AG04450 (cell line): ENCODE measurements at regions not wholly inside any gene's neighbourhood (a gene's known extent, or its start where the extent isn't known, plus 50 kb on each side); places are given as distances from the start of the nearest gene placed in this dataset.

Experiments used
- CTCF ChIA-PET: fragments of 300-600, 350-600 bp; formaldehyde crosslinking; extraction: SDS; loops from one replicate; lab custom pipeline; 2022; ENCODE audit warnings: antibody characterized with exemption, inconsistent platforms; lab: Charles Lee
- POLR2A ChIA-PET: fragments of 350-600 bp; formaldehyde crosslinking; extraction: SDS; loops from one replicate; lab custom pipeline; 2021; ENCODE audit warnings: antibody characterized with exemption, inconsistent platforms; lab: Yijun Ruan, JAX
- DNase-seq: peaks from one replicate; pipeline ENCODE4 v3.0.0-alpha.2; 2011; ENCODE audit warnings: low read depth, low spot score
- H3K27ac ChIP-seq: one replicate; pipeline ENCODE4 v1.5.1; 2012; ENCODE audit warnings: low read depth, low read length, control low read depth
- H3K27me3 ChIP-seq: one replicate; pipeline ENCODE4 v1.6.0; 2012; ENCODE audit warnings: low read length; ENCODE audit not compliant: control insufficient read depth, insufficient read depth
- H3K4me3 ChIP-seq: 2 replicates; pipeline ENCODE4 v1.5.1; 2011; ENCODE audit warnings: mild to moderate bottlenecking, low read depth, low read length, control low read depth
- H3K9me3 ChIP-seq: 2 replicates; pipeline ENCODE4 v1.5.1; 2012; ENCODE audit warnings: low read length; ENCODE audit not compliant: control insufficient read depth, insufficient read depth
- CTCF ChIP-seq: IDR thresholded peaks from 2 replicates; pipeline ENCODE4 v1.5.1; 2011; ENCODE audit warnings: low read depth, low read length, control low read depth, inconsistent platforms

GRCh38 chr1:198809247-198809646 lies 170.4 kb downstream of the PTPRC start:
- Histone ChIP-seq H3K4me3 (no peak overlapping the region), H3K27me3 (no peaks in the 10 kb centered on the region), H3K9me3 (peaks cover 3% of the 10 kb centered on the region; the same call in 1 of the 2 replicates), H3K27ac (no peak overlapping the region)
- no peak for TF ChIP-seq CTCF
- ChIA-PET CTCF (no interaction called here), POLR2A (interaction anchor here (0.6 kb wide), 1 partner anchor 720 kb away, joined by 11 read pairs; no protein-coding TSS in a partner anchor)
- DNase-seq = no peak

GRCh38 chr1:198811449-198811848 lies 172.6 kb downstream of the PTPRC start:
- DNase-seq = no peak
- ChIA-PET POLR2A (no interaction called here), CTCF (no interaction called here)
- Histone ChIP-seq H3K27me3 (no peaks in the 10 kb centered on the region), H3K9me3 (peaks cover 3% of the 10 kb centered on the region; the same call in 1 of the 2 replicates), H3K27ac (no peak overlapping the region), H3K4me3 (no peak overlapping the region)
- no peak for TF ChIP-seq CTCF

- no peak overlapping the region for H3K4me3 ChIP-seq
- no peak for TF ChIP-seq CTCF
- H3K27ac ChIP-seq = no peak overlapping the region
- H3K9me3 ChIP-seq = no peaks in the 10 kb centered on the region
- POLR2A ChIA-PET = no interaction called here
- no peaks in the 10 kb centered on the region for H3K27me3 ChIP-seq
- CTCF ChIA-PET = interaction anchor here (2.2 to 2.5 kb wide), 2 partner anchors 289 to 641 kb away, joined by 6 to 7 read pairs; no protein-coding TSS in a partner anchor
- no peak for DNase-seq
Measured at GRCh38 chr1:198823626-198824025, 184.8 kb downstream of the PTPRC start.

GRCh38 chr1:198825254-198825653 lies 186.4 kb downstream of the PTPRC start:
- no peak for TF ChIP-seq CTCF
- no peak for DNase-seq
- Histone ChIP-seq H3K4me3 (no peak overlapping the region), H3K9me3 (no peaks in the 10 kb centered on the region), H3K27me3 (no peaks in the 10 kb centered on the region), H3K27ac (no peak overlapping the region)
- CTCF ChIA-PET = interaction anchor here (1.0 to 2.5 kb wide), 2 partner anchors 288 to 639 kb away, joined by 3 to 6 read pairs; no protein-coding TSS in a partner anchor
- POLR2A ChIA-PET = interaction anchor here (0.6 kb wide), 1 partner anchor 158 kb away, joined by 3 read pairs; no protein-coding TSS in a partner anchor

GRCh38 chr1:198829356-198829755 lies 190.5 kb downstream of the PTPRC start:
- Histone ChIP-seq H3K27ac (no peak overlapping the region), H3K9me3 (no peaks in the 10 kb centered on the region), H3K4me3 (no peak overlapping the region), H3K27me3 (no peaks in the 10 kb centered on the region)
- no peak for TF ChIP-seq CTCF
- DNase-seq = no peak
- ChIA-PET POLR2A (no interaction called here), CTCF (no interaction called here)
